ENCODE measurements at regions not wholly inside any gene's neighbourhood (a gene's known extent, or its start where the extent isn't known, plus 50 kb on each side); places are given as distances from the start of the nearest gene placed in this dataset.
"Not testable (repeated sequence)": the region's sequence is repeated elsewhere in the genome, so short reads cannot be mapped to it uniquely, and the experiment has no call there.

DNA sequence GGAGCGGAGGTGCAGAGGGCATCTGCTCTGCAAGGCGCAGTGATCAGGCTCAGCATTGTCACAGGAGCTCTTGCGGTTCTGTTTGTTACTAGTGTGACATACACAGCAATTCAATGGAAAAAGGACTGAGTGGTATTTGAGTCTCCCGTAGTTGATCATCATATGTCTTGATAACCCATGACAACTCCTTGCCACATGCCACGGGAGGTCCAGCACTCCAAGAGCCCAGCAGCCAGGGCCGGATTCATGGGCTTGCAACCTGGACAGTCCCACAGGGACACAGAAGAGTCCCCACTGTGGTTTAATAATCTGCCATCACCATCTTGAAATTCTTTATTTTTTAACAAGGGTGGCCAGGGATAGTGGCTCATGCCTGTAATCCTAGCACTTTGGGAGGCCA is 58.1 kb upstream of the ROPN1B start:
- not testable (repeated sequence) for H3K4me1 Mint-ChIP-seq (ENCODE audit: low read depth); H3K27ac Mint-ChIP-seq

DNA sequence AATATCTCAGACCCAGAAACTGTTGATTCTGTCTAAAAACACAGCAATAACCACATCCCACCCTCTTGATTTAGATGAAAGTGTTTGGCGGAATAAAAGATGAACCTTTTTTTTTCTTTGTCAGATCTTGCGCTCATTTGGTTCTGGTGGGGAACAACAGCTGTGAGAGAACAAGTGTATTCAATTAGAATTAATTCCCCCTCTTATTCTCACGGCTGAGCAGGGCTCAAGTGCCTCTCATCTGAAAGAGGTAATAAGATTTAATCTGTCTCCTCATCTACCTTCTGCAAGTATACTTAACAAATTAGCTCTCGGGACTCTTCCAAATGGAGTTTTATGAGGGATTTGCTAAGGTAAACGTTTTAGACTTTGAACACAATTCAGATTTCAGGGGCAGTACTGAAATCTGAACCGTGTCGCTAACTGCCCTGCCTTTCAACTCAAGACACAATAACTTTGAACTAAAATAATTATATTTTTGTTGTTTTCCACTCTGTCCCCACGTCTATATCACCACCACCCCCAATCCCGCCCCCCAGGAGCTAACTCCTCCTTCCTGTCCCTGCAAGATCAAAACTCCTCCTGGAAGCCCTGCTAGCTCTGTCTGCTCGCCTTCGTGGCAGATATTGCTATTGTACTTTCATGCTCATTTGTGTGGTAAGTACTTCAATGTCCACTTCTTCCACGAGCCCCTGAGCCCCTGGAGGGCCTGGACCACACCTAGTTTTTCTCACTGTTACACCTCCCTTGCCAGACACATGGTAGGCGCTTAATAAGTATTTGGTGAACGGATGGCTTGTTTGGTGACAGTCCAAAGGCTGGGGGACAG is 54.2 kb upstream of the ROPN1B start:
- H3K9me3 Mint-ChIP-seq; H3K27me3 Mint-ChIP-seq (ENCODE audit: low read depth); H3K36me3 Mint-ChIP-seq (ENCODE audit: low read depth): not testable (repeated sequence)
- Mint-ChIP-seq H3K4me3 (peak overlapping the region; percentile 84), H3K27ac (peak overlapping the region; percentile 79), H3K4me1 (ENCODE audit: low read depth) (peaks cover 14% of the 10 kb centered on the region)

More for the DNA sequence above, 58.1 kb upstream of the ROPN1B start:
- not testable (repeated sequence) for H3K4me3 Mint-ChIP-seq; H3K27me3 Mint-ChIP-seq (ENCODE audit: low read depth); H3K36me3 Mint-ChIP-seq (ENCODE audit: low read depth); H3K9me3 Mint-ChIP-seq

DNA sequence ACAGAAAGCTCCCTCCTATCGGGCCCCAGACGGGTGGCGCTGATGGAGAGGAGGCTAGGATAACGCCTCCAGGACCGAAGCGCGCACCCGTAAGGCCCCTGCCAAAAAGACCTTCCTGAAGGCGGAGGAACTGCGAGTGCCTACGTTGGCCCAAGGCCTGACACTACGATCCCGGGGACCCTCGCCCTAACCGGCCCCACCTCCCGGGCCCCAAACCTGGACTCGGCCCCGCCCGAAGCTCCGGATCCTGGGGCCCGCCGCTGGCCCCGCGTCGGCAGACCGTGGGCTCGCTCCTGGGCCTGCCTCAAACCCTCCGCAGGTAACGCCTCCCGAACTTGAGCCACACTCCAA is 53.6 kb upstream of the ROPN1B start:
- H3K4me3 Mint-ChIP-seq = peak overlapping the region; percentile 84
- peaks cover 14% of the 10 kb centered on the region for H3K4me1 Mint-ChIP-seq (ENCODE audit: low read depth)
- not testable (repeated sequence) for H3K27me3 Mint-ChIP-seq (ENCODE audit: low read depth); H3K36me3 Mint-ChIP-seq (ENCODE audit: low read depth); H3K9me3 Mint-ChIP-seq
- H3K27ac Mint-ChIP-seq = peak overlapping the region; percentile 90

DNA sequence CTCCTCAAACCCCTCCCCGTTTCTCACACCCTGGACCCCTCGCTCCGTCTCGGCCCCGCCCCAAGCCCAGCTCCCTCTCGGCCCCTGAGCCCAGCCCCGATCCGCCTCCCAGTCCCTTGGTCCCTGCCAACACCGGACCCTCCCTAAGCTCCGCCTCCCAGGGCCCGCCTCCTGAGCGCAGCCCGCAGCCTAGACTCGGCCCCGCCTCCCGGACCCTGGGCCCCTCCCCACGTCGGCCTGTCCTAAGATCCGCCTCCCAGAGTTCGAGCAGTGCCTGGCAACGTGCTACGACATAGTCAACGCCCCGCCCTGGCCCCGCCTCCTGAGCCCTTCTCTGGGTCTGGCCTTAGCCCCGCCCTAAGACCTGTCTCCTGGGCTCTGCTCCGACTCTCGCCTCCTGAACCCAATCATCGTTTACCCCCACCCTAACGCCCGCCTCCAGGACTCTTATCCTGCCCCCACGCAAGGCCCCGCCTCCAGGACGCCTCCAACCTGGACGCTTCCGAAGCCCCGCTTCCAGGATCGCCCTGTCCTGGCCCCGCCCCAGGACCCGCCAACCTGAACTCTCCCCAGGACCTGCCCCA is 53.1 kb upstream of the ROPN1B start:
- not testable (repeated sequence) for H3K27me3 Mint-ChIP-seq (ENCODE audit: low read depth); H3K9me3 Mint-ChIP-seq; H3K36me3 Mint-ChIP-seq (ENCODE audit: low read depth)
- Mint-ChIP-seq H3K4me3 (peak overlapping the region; percentile 84), H3K27ac (peak overlapping the region; percentile 90), H3K4me1 (ENCODE audit: low read depth) (peaks cover 14% of the 10 kb centered on the region)

DNA sequence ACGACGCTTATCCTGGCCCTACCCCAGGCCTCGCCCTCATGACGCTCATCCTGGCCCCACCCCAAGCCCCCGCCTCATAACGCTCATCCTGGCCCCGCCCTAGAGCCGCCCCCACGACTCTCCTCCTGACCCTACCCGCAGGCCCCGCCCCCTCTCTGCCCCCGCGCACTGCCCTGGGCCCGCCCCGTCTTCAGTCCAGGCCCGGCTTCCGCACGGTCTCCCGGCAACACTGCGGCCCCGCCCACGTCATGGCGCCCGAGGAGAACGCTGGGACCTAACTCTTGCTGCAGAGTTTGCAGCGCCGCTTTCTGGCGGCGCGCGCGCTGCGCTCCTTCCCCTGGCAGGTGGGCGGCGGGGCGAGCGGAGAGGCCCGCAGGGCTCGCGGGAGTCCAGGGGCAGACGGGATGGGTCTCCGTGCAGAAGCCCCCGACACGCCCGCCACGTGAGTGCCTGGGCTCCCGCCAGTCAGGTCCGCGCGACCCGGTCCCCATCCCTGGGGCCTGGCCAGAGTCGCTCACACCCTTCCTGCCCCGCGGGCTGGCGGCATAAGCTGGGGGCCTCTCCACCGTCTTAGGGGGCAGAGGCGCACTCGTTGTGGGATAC is 52.5 kb upstream of the ROPN1B start:
- Mint-ChIP-seq H3K27me3 (ENCODE audit: low read depth) (no peaks in the 10 kb centered on the region), H3K27ac (peak overlapping the region; percentile 90), H3K36me3 (ENCODE audit: low read depth) (no peaks in the 10 kb centered on the region), H3K9me3 (no peaks in the 10 kb centered on the region), H3K4me3 (peak overlapping the region; percentile 84), H3K4me1 (ENCODE audit: low read depth) (peaks cover 14% of the 10 kb centered on the region)

DNA sequence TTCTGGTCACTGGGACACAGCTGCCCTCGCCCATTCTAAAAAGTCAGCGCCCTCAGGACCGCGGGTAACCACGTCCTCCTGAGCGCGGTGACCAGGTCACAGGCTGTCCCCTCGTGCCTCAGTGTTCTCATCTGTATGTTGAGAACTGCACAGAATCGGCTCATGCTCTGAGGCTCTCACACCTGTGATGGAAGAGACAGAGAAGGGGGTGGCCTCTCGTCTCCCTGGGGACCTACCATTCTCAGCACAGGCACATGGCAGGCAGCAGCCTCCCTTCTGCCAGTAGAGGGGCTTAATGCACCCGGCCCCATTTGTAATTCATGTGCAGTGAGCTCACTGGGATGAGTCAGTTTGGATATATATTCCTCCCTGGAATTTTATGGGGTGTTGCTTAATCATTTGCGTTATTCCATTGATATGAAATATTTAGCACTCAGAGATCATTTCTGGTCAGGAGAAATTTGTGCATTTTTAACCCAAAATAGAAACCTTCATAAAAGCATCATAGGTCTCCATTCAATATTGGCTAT is 51.9 kb upstream of the ROPN1B start:
- not testable (repeated sequence) for H3K27me3 Mint-ChIP-seq (ENCODE audit: low read depth); H3K9me3 Mint-ChIP-seq; H3K36me3 Mint-ChIP-seq (ENCODE audit: low read depth)
- H3K4me1 Mint-ChIP-seq (ENCODE audit: low read depth) = peaks cover 14% of the 10 kb centered on the region
- H3K4me3 Mint-ChIP-seq = peak overlapping the region; percentile 84
- H3K27ac Mint-ChIP-seq = peak overlapping the region; percentile 49

DNA sequence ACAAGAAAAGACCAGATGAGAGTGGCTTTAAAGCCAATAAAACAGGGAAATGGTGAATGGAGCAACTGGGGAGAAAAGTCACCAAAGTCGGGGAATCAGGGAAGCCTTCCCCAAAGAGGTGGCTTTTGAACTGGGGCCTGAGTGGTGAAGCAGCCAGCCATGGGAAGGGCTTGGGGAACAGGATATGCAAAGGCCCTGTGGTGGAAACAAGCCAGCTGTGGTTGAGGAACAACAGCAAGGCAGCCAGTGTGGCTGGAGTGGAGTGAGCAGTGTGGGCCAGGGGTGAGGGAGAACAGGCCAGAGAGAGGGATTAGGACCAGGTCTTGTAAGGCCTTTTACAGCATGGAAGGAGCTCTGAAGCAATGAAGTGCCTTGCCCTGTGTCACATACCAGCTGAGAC is 51.0 kb upstream of the ROPN1B start:
- H3K36me3 Mint-ChIP-seq (ENCODE audit: low read depth); H3K4me3 Mint-ChIP-seq; H3K27me3 Mint-ChIP-seq (ENCODE audit: low read depth); H3K9me3 Mint-ChIP-seq; H3K27ac Mint-ChIP-seq: not testable (repeated sequence)
- H3K4me1 Mint-ChIP-seq (ENCODE audit: low read depth) = peaks cover 14% of the 10 kb centered on the region

DNA sequence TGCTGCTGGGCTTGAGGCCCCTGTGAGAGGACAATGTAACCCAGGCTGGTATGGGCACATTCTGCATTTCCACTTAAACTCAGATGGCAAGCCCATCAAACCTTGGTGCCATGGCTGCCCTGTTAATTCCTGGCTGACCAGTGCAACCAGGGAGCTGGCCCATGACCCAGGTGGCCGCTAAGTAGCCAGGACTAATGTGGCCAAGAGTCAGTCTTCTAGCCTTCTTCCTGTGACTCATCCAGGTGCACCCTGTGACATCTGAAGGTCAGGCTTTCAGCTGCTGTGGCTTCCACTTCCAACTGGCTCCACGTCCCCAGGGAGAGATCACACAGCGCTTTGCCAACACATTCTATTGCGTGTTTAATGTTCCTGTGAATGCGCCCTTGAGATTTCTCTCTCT is 50.5 kb upstream of the ROPN1B start:
- not testable (repeated sequence) for H3K27ac Mint-ChIP-seq; H3K4me3 Mint-ChIP-seq; H3K36me3 Mint-ChIP-seq (ENCODE audit: low read depth); H3K9me3 Mint-ChIP-seq; H3K27me3 Mint-ChIP-seq (ENCODE audit: low read depth)
- peaks cover 14% of the 10 kb centered on the region for H3K4me1 Mint-ChIP-seq (ENCODE audit: low read depth)

DNA sequence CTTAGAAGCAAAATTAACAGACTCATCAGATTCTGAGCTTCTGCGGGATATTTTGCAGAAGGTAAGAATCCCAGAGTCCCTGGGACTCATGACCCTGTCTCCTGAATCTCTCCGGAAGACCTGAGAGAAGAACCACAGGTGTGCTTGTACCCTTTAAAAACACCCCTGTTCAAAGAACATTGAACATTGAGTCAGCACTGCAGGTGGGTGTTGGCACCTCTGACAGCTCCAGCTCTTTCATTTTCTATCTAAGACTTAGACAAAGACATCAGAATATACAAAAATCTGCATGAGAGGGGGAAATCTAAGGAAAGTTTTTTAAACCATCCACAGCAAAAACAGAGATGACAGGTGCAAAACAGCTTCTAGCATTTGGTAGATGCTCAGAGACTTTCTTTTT is 50.1 kb upstream of the ROPN1B start:
- not testable (repeated sequence) for H3K9me3 Mint-ChIP-seq; H3K27me3 Mint-ChIP-seq (ENCODE audit: low read depth); H3K36me3 Mint-ChIP-seq (ENCODE audit: low read depth); H3K27ac Mint-ChIP-seq; H3K4me3 Mint-ChIP-seq
- peaks cover 14% of the 10 kb centered on the region for H3K4me1 Mint-ChIP-seq (ENCODE audit: low read depth)

All from T-helper 1 cell treated with Interleukin-12 subunit alpha and Interleukin-12 subunit beta and Interleukin-4 antibody, amounts not matched to agents 30 μg/mL and 1 μg/mL, for 36 hours (primary cell).